K562 (cell line): ENCODE measurements at regions not wholly inside any gene's neighbourhood (a gene's known extent, or its start where the extent isn't known, plus 50 kb on each side); places are given as distances from the start of the nearest gene placed in this dataset.

ENCODE experiments used
- ATAC-seq: fragments of 200-7000 bp; cut with Tn5 transposase; 3 replicates; pipeline ENCODE4 v1.9.1; 2020; ENCODE audit warnings: moderate library complexity
- BruUV-seq: library from RNA; stranded (reverse); fragments of 400-500 nt; replicated peaks from 2 replicates; lab custom pipeline; 2021; lab: Mats Ljungman, UMichigan
- CTCF ChIA-PET: fragments of 300-600 bp; formaldehyde crosslinking; extraction: SDS; loops from one replicate; lab custom pipeline; 2021; ENCODE audit warnings: low intra/inter-chr PET ratio; lab: Yijun Ruan, JAX
- POLR2A ChIA-PET: fragments of 300-600, 350-650 bp; sonication (Branson Sonifier 250); formaldehyde crosslinking; extraction: SDS; loops from one replicate; lab custom pipeline; 2021; ENCODE audit warnings: antibody characterized with exemption, inconsistent platforms; lab: Yijun Ruan, JAX
- DNase-seq, 4 experiments: peaks; one replicate each; pipeline versions ENCODE4 v3.0.0 to v3.0.0-alpha.2; 2011 to 2018; ENCODE audit warnings: low spot score in 3 of 4, mixed read lengths in 3 of 4; ENCODE audit errors: extremely low read depth in 1 of 4
- FAIRE-seq: peaks from 2 replicates; lab custom pipeline; 2011; peaks lifted over from hg19 to GRCh38; lab: Jason Lieb, UNC
- H2AFZ ChIP-seq: 2 replicates; pipeline ENCODE4 v1.6.0; 2011; ENCODE audit warnings: low read depth, low read length, control low read depth, inconsistent platforms
- H3K27ac ChIP-seq: fragments of 200-600 bp; 3 replicates; pipeline ENCODE4 v1.8.0; 2011; ENCODE audit warnings: low read depth, mild to moderate bottlenecking, control low read depth, inconsistent platforms, low read length, moderate library complexity, mixed read lengths; ENCODE audit errors: extremely low read depth
- H3K27me3 ChIP-seq, 2 experiments: fragments of 300-600 bp in 1 of 2; 2 replicates in 1 of 2; 3 replicates in 1 of 2; pipeline versions ENCODE4 v1.6.0 to v1.8.0; 2011; ENCODE audit warnings: inconsistent platforms in 2 of 2, low read length in 2 of 2, mild to moderate bottlenecking in 1 of 2, mixed read lengths in 1 of 2, moderate library complexity in 1 of 2; ENCODE audit not compliant: control insufficient read depth in 2 of 2, insufficient read depth in 2 of 2
- H3K36me3 ChIP-seq: fragments of 300-600 bp; 3 replicates; pipeline ENCODE4 v1.8.0; 2011; ENCODE audit warnings: mild to moderate bottlenecking, low read length, inconsistent platforms; ENCODE audit not compliant: control insufficient read depth, insufficient read depth
- H3K4me1 ChIP-seq, 2 experiments: fragments of 200-600 bp in 1 of 2; replicated peaks in 1 of 2; 2 replicates in 1 of 2; 3 replicates in 1 of 2; pipeline versions ENCODE4 v1.5.1 to v1.8.0; 2011; ENCODE audit warnings: inconsistent platforms in 2 of 2, low read length in 2 of 2, mild to moderate bottlenecking in 1 of 2, mixed read lengths in 1 of 2, moderate library complexity in 1 of 2; ENCODE audit not compliant: control insufficient read depth in 2 of 2, insufficient read depth in 2 of 2
- H3K4me2 ChIP-seq: 2 replicates; pipeline ENCODE4 v1.6.1; 2011; ENCODE audit warnings: low read length, control low read depth, inconsistent platforms, mixed read lengths; ENCODE audit not compliant: insufficient read depth
- H3K4me3 ChIP-seq: fragments of 200-600 bp; sonication (generic), shearing (Covaris generic); 2 replicates; pipeline ENCODE4 v1.5.1; 2016; ENCODE audit warnings: control low read depth, inconsistent platforms
- H3K79me2 ChIP-seq: fragments of 200-600 bp; 3 replicates; pipeline ENCODE4 v1.8.0; 2011; ENCODE audit warnings: low read length, inconsistent platforms; ENCODE audit not compliant: control insufficient read depth, insufficient read depth
- H3K9ac ChIP-seq, 2 experiments: 2 replicates each; pipeline versions ENCODE4 v1.6.0 to v1.6.1; 2011; ENCODE audit warnings: low read depth in 2 of 2, low read length in 2 of 2, control low read depth in 1 of 2, inconsistent platforms in 1 of 2, mild to moderate bottlenecking in 1 of 2, mixed read lengths in 1 of 2; ENCODE audit not compliant: insufficient read depth in 1 of 2
- H3K9me1 ChIP-seq: one replicate; pipeline ENCODE4 v1.6.0; 2011; ENCODE audit warnings: inconsistent platforms, mild to moderate bottlenecking, low read length, moderate library complexity; ENCODE audit not compliant: control insufficient read depth, insufficient read depth
- H3K9me3 ChIP-seq: replicated peaks from 2 replicates; pipeline ENCODE4 v1.5.1; 2011; ENCODE audit warnings: low read depth, low read length, inconsistent platforms; ENCODE audit not compliant: control insufficient read depth, insufficient read depth
- H4K20me1 ChIP-seq: replicated peaks from 2 replicates; pipeline ENCODE4 v1.6.1; 2011; ENCODE audit warnings: low read length, inconsistent platforms, mixed read lengths; ENCODE audit not compliant: control insufficient read depth, insufficient read depth
- ASH1L ChIP-seq: fragments of 450-650 bp; IDR thresholded peaks from 2 replicates; pipeline ENCODE4 v1.6.1; 2018; ENCODE audit warnings: borderline replicate concordance, mild to moderate bottlenecking, low read depth; ENCODE audit not compliant: partially characterized antibody
- BCL6 ChIP-seq: fragments of 250-450 bp; sonication (Bioruptor Pico); IDR thresholded peaks from 2 replicates; pipeline ENCODE4 v1.4.0; 2020
- BMI1 ChIP-seq: fragments of 150-350 bp; IDR thresholded peaks from 2 replicates; pipeline ENCODE4 v1.6.1; 2014; ENCODE audit warnings: low read length
- BRF1 ChIP-seq: IDR thresholded peaks from 3 replicates; pipeline ENCODE4 v1.6.1; 2011; ENCODE audit warnings: borderline replicate concordance, mild to moderate bottlenecking; ENCODE audit not compliant: insufficient read length; ENCODE audit errors: extremely low read depth
- DMBX1 ChIP-seq: fragments of 250-450 bp; sonication (Bioruptor Pico); IDR thresholded peaks from 2 replicates; pipeline ENCODE4 v1.8.0; 2022; ENCODE audit warnings: inconsistent platforms, mild to moderate bottlenecking, moderate library complexity, borderline replicate concordance
- FOXA3 ChIP-seq, 2 experiments: fragments of 450-650 bp in 1 of 2; sonication (generic) in 1 of 2; formaldehyde crosslinking; IDR thresholded peaks in 1 of 2; conservative IDR thresholded peaks in 1 of 2; 2 replicates each; pipeline versions ENCODE4 v1.4.0 to v1.8.0; 2020 to 2022; ENCODE audit warnings: mild to moderate bottlenecking in 2 of 2, missing genetic modification reagents in 1 of 2
- FOXK1 ChIP-seq: sonication (generic); formaldehyde crosslinking; IDR thresholded peaks from 2 replicates; pipeline ENCODE4 v1.8.0; 2022; ENCODE audit warnings: missing genetic modification reagents, mild to moderate bottlenecking, borderline replicate concordance
- GTF2A2 ChIP-seq: IDR thresholded peaks from 2 replicates; pipeline ENCODE4 v1.6.1; 2016; ENCODE audit warnings: mild to moderate bottlenecking, missing genetic modification characterization, missing compliant biosample characterization
- HMGXB4 ChIP-seq: sonication (generic); formaldehyde crosslinking; IDR thresholded peaks from 2 replicates; pipeline ENCODE4 v1.8.1; 2023; ENCODE audit warnings: mild to moderate bottlenecking, missing genetic modification reagents
- SIN3A ChIP-seq, 2 experiments: fragments of 150-350 bp in 1 of 2; IDR thresholded peaks; 2 replicates each; pipeline ENCODE4 v1.6.1; 2011 to 2016; ENCODE audit warnings: borderline replicate concordance in 2 of 2, low read depth in 2 of 2, low read length in 2 of 2, mild to moderate bottlenecking in 2 of 2, moderate library complexity in 2 of 2; ENCODE audit not compliant: control insufficient read depth in 1 of 2
- SNIP1 ChIP-seq: fragments of 450-650 bp; IDR thresholded peaks from 2 replicates; pipeline ENCODE4 v1.7.1; 2017; ENCODE audit warnings: low read depth, mild to moderate bottlenecking
- ZNF354B ChIP-seq: fragments of 250-450 bp; sonication (Bioruptor Pico); IDR thresholded peaks from 2 replicates; pipeline ENCODE4 v1.4.0; 2020
- ZSCAN29 ChIP-seq: fragments of 450-650 bp; IDR thresholded peaks from 2 replicates; pipeline ENCODE4 v1.6.1; 2017
- in situ Hi-C: fragments of 300-500 bp; cut with MboI; formaldehyde crosslinking; loops from 4 replicates; pipeline ENCODE4 v1.15.0; 2018; ENCODE audit warnings: inconsistent platforms, mixed read lengths
- intact Hi-C: fragments of 100-400 bp; cut with micrococcal nuclease; formaldehyde crosslinking; loops from 2 replicates; pipeline ENCODE4 v1.14.2; 2022
- TF ChIP-seq, protein P1 (sequence below): fragments of 250-450 bp; sonication (Bioruptor Pico); IDR thresholded peaks from 2 replicates; pipeline ENCODE4 v1.9.0; 2021; ENCODE audit warnings: mild to moderate bottlenecking

- no peaks in the 10 kb centered on the region for H4K20me1 ChIP-seq
- H3K4me1 ChIP-seq, result no peaks in the 10 kb centered on the region
- no TSS peak for BruUV-seq
- intact Hi-C loops (no loop called here), in situ Hi-C loops (no loop called here)
- TF ChIP-seq FOXA3 (CRISPR knock-in tag; conservative IDR thresholded peaks at IDR 0.05 in 1 of 2, IDR thresholded peaks at IDR 0.05 in 1 of 2) (no peak), SIN3A (IDR thresholded peaks at IDR 0.05; ENCODE audit: borderline replicate concordance in 2 of 2, control insufficient read depth in 1 of 2, low read depth in 2 of 2, low read length in 2 of 2) (no peak), FOXK1 (CRISPR knock-in tag) (no peak), GTF2A2 (no peak), BMI1 (no peak), BCL6 (CRISPR knock-in tag) (no peak), HMGXB4 (CRISPR knock-in tag) (no peak), BRF1 (no peak), ASH1L (no peak), ZNF354B (no peak), DMBX1 (no peak), ZSCAN29 (no peak), SNIP1 (no peak)
- TF ChIP-seq, protein P1, sequence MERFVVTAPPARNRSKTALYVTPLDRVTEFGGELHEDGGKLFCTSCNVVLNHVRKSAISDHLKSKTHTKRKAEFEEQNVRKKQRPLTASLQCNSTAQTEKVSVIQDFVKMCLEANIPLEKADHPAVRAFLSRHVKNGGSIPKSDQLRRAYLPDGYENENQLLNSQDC, result no peak
- no peak overlapping the region for H3K27ac ChIP-seq
- H3K27me3 ChIP-seq, result no peaks in the 10 kb centered on the region
- H3K9me1 ChIP-seq, result no peaks in the 10 kb centered on the region
- CTCF ChIA-PET, result no interaction called here
- FAIRE-seq (no peak), DNase-seq (no peak), ATAC-seq (no peak)
- H3K79me2 ChIP-seq, result no peaks in the 10 kb centered on the region
- POLR2A ChIA-PET, result no interaction called here
- no peak overlapping the region for H3K4me3 ChIP-seq
- H2AFZ ChIP-seq, result no peak overlapping the region
- H3K9me3 ChIP-seq, result no peaks in the 10 kb centered on the region
- H3K4me2 ChIP-seq, result no peak overlapping the region
- H3K9ac ChIP-seq, result no peak overlapping the region
- H3K36me3 ChIP-seq, result no peaks in the 10 kb centered on the region
Measured at GRCh38 chr6:112839525-112839961, 492.4 kb downstream of the RFPL4B start.
